Posterior vena cava (tissue), 2 donors: ENCODE measurements at regions not wholly inside any gene's neighbourhood (a gene's known extent, or its start where the extent isn't known, plus 50 kb on each side); places are given as distances from the start of the nearest gene placed in this dataset.

ENCODE experiments used
- DNase-seq: peaks from one replicate; pipeline ENCODE4 v3.0.0-alpha.2; 2020; ENCODE audit warnings: low spot score
- intact Hi-C, 2 donors: fragments of 100-400 bp; cut with DNase I; formaldehyde crosslinking; loops; one replicate each; pipeline versions ENCODE4 v1.14.1 to v1.14.2; 2022 to 2023
- donor health status: DM: yes; HTN: yes; CAD: no.
- donor health status: DM: yes; HTN: yes; CAD: no.

- intact Hi-C loops: no loop called here
- no peak for DNase-seq
These were observed 166.4 kb upstream of the IFNG-AS1 start for GRCh38 chr12:67822826-67823225.

DNA sequence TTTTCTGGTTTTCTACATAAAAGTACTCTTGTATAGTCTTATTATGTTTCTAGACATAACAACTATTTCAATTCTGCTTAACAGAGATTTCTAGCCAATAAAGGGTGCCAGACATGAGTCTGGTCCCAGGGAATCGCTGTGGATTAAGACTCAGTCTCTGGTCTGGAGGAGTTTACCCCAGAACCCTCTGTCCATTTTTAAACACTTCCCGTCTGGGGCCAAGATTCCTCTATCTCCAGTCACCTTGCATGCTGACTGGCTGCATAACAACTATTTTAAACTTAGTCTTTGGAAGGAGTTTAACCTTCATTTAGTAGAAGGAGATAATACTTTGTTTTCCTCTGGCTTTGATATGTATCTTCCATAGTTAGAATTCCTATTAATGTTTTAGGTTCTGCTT is 163.1 kb upstream of the IFNG-AS1 start:
- DNase-seq: no peak
- intact Hi-C loops: loop anchor here in 1 of 2 donors (5.0 kb wide), 1 partner anchor 394 kb away; no protein-coding TSS in a partner anchor

GRCh38 chr12:67826946-67827720 is 162.1 kb upstream of the IFNG-AS1 start:
- DNase-seq: no peak
- intact Hi-C loops: loop anchor here in 1 of 2 donors (5.0 kb wide), 1 partner anchor 395 kb away; no protein-coding TSS in a partner anchor

- DNase-seq: no peak
- intact Hi-C loops: loop anchor here in 1 of 2 donors (5.0 kb wide), 1 partner anchor 396 kb away; no protein-coding TSS in a partner anchor
These were observed 161.3 kb upstream of the IFNG-AS1 start for GRCh38 chr12:67827820-67828383.

DNA sequence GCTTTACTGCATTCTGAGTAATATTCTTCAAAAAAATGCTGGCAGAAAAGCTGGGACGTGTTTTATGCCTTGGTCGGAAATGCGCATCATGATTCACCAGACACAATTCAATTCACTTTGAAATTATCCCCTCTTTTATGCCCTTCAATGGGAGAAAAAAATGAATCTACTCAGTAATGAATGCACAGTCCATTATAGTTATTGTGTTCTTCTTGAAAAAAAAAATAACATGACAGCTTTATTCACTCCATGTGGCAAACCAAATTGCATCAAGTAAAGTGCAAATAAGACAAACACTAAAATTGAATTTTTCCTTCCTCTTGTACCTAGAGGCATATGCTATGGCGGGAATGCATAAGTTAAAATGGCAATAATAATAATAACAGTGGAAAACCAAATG is 159.4 kb upstream of the IFNG-AS1 start:
- intact Hi-C loops: loop anchor here in 1 of 2 donors (5.0 kb wide), 1 partner anchor 398 kb away; no protein-coding TSS in a partner anchor
- no peak for DNase-seq

GRCh38 chr12:67832155-67832554 is 157.1 kb upstream of the IFNG-AS1 start:
- intact Hi-C loops: no loop called here
- DNase-seq: no peak

- intact Hi-C loops: no loop called here
- DNase-seq: no peak
These were observed 155.6 kb upstream of the IFNG-AS1 start for GRCh38 chr12:67833602-67834001.

DNA sequence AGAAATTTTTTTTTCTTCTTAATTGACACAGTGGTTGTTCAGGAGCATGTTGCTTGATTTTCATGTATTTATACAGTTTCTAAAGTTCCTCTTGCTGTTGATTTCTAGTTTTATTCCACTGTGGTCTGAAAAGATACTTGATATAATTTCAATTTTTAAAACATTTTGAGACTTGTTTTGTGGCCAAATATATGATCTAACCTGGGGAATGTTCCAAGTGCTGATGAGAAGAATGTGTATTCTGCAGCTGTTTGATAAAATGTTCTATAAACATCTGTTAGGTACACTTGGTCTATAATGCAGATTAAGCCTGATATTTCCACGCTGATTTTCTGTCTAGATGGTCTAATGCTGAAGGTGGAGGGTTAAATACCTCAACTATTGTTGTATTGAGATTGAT is 151.4 kb upstream of the IFNG-AS1 start:
- DNase-seq: no peak
- intact Hi-C loops: no loop called here

GRCh38 chr12:67842124-67842523 is 147.1 kb upstream of the IFNG-AS1 start:
- DNase-seq: no peak
- intact Hi-C loops: no loop called here

- intact Hi-C loops: no loop called here
- no peak for DNase-seq
These were observed 146.0 kb upstream of the IFNG-AS1 start for GRCh38 chr12:67843257-67843656.

DNA sequence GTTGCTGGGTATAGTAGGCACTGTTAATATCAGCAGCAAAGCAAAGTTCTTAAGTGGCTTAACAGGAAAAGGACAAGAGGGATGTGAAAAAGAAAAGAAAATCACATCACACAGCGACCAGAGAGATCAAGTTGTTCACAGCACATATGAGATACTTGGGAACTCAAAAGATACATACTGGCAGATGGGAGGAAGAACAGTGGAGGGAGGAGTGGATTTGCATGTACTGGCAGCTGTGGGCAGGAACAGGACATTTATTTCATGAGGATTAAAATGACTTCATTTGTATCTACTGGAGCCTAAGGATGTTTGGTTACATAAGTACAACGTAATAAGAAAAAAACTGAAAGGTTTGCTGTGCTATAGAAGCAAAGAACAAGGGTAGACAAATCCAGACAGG is 136.5 kb upstream of the IFNG-AS1 start:
- intact Hi-C loops: no loop called here
- DNase-seq: no peak

DNA sequence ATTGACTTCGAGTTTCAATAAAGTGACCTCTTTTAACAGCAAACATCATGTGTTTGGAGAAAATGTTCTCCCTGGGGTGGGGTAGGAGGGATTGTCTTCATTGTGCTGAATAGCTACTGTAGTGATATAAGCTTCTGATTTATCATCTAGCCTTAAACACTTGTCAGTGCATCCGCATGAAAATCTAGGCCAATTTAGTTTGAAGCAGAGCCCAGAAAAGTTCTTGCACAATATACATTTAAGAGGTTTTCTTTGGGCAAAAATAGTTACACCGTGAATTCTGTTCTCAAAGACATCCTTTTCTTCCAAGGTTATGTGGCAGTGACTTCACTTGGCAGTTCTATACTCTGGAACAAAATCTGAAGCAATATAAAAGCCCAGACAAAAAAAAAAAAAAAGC is 136.0 kb upstream of the IFNG-AS1 start:
- intact Hi-C loops: no loop called here
- DNase-seq: no peak

DNA sequence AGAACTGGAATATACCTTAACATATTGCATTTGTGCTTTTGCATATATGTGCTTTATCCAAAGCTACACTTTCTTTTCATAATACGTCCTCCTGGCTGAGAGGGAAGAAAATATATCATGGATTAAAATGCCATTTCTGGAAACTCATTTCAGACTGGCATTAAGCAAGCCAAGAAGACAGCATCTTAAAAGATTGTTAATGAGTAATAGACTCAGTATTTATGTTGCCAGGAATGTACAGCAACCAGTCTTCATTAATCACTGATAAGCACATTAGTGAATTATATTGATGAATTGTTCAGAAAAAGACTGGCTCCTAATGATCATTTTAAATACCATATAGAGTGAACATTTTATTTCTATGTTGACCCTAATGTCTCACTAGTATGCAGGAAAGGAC is 134.9 kb upstream of the IFNG-AS1 start:
- no peak for DNase-seq
- intact Hi-C loops: no loop called here

DNA sequence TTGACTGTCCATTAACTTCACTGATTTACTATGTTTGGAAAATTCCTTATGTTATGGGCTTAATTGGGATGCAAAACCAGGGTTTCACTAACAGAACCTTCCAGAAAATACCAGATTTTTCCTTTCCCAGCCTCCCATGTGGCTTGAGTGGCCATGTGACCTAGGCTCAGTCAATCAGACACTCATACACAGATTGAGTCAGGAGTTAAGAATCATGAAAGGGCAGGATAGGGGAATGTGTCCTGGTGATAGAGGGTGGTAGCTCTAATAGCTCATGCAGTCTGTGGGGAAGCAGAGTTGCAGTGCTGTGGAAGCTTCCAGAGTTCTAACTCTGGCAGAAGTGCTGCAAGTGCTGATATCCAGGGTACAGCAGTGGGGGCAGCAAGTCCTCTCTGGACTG is 134.1 kb upstream of the IFNG-AS1 start:
- no peak for DNase-seq
- intact Hi-C loops: no loop called here

DNA sequence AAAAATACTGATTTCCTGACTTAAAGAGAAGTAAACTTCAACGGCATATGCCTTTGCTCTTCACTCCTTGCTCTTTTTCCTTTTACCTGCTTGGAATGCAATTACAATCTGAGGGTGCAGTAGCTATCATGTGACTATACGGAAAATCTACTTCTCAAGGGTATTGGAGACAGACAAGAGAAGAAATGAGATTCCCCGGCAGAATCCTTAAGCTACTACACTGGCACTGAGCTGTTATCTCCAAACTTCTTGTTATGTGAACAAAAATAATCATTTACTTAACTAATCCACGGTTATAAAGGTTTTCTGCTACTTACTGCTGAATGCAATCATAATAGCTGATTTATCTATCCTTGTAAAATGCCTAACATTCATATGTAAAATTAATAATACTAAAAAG is 118.0 kb upstream of the IFNG-AS1 start:
- intact Hi-C loops: no loop called here

DNA sequence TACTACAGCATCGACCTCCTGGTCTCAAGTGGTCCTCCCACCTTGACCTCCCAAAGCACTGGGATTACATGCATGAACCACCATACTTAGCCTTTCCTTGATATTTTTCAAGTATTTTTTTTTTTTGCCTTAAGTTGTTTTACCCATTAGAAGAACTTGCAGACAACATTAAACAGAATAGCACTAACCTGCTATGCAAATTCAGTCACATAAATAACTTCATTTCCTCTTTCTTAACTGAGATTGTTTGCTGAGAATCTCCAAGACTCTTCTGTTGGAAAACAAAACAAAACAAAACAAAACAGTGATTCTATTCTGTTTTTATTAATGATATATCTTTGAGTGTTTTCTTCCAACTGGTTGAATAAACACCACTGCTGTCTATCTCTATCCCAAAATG is 115.9 kb upstream of the IFNG-AS1 start:
- intact Hi-C loops: no loop called here
- DNase-seq: no peak

More for the DNA sequence above, 118.0 kb upstream of the IFNG-AS1 start:
- DNase-seq: no peak

DNA sequence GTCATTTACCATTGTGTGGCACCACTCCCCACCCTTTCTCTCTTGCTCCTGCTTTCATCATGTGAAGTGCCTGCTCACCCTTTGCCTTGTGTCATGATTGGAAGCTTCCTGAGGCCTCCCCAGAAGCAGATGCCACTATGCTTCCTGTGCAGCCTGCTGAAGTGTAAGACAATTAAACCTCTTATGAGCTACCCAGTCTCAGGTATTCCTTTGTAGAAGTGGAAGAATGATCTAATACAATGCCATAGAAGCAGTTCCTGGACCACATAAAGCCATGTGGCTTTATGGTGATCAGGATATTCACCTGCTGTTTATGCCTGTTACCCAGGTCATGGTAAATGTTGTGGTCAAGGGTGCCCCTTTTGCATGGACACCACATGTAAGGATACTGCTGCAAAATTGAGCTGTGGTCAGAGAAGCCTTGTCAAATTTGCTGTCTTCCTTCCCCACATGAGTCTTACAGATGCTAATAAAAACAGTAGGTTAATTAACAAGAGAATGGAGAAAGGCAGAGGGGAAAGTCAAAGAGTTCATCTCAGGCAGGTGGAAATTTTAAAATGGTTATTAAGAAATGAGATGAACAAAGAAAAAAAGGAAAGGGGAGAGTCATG is 112.8 kb upstream of the IFNG-AS1 start:
- no peak for DNase-seq
- intact Hi-C loops: loop anchor here in 1 of 2 donors (1.0 kb wide), 1 partner anchor 20 kb away; no protein-coding TSS in a partner anchor

- no peak for DNase-seq
These were observed 111.5 kb upstream of the IFNG-AS1 start for GRCh38 chr12:67877727-67878126.

GRCh38 chr12:67879937-67880336 is 109.3 kb upstream of the IFNG-AS1 start:
- intact Hi-C loops: no loop called here
- no peak for DNase-seq

More at GRCh38 chr12:67877727-67878126, 111.5 kb upstream of the IFNG-AS1 start:
- intact Hi-C loops: no loop called here

GRCh38 chr12:67881565-67881964 is 107.7 kb upstream of the IFNG-AS1 start:
- intact Hi-C loops: no loop called here
- DNase-seq: no peak
